Mesothelial cell of epicardium (in vitro differentiated cells): ENCODE measurements at regions not wholly inside any gene's neighbourhood (a gene's known extent, or its start where the extent isn't known, plus 50 kb on each side); places are given as distances from the start of the nearest gene placed in this dataset.

Experiments
- DNase-seq, 2 experiments: peaks; one replicate each; pipeline ENCODE4 v3.0.0; 2021; ENCODE audit warnings: low spot score in 2 of 2; ENCODE audit not compliant: unreplicated experiment in 2 of 2
- H3K27ac Mint-ChIP-seq: 2 replicates; pipeline ENCODE4 v1.8.0; 2021; ENCODE audit warnings: mixed read lengths
- H3K27me3 Mint-ChIP-seq: 2 replicates; pipeline ENCODE4 v1.8.0; 2021; ENCODE audit warnings: low read depth, mixed read lengths
- H3K36me3 Mint-ChIP-seq: 2 replicates; pipeline ENCODE4 v1.8.0; 2021; ENCODE audit warnings: mixed read lengths
- H3K4me1 Mint-ChIP-seq: 2 replicates; pipeline ENCODE4 v1.8.0; 2021; ENCODE audit warnings: mixed read lengths
- H3K4me3 Mint-ChIP-seq: 2 replicates; pipeline ENCODE4 v1.8.0; 2021; ENCODE audit warnings: mild to moderate bottlenecking, moderate library complexity, mixed read lengths
- H3K9me3 Mint-ChIP-seq: 2 replicates; pipeline ENCODE4 v1.8.0; 2021; ENCODE audit warnings: mixed read lengths
- TF ChIP-seq, protein P1 (sequence below): fragments of 200-600 bp; sonication (generic); IDR thresholded peaks from one replicate; pipeline ENCODE4 v1.5.0; 2021; ENCODE audit warnings: antibody characterized with exemption; ENCODE audit not compliant: unreplicated experiment

DNA sequence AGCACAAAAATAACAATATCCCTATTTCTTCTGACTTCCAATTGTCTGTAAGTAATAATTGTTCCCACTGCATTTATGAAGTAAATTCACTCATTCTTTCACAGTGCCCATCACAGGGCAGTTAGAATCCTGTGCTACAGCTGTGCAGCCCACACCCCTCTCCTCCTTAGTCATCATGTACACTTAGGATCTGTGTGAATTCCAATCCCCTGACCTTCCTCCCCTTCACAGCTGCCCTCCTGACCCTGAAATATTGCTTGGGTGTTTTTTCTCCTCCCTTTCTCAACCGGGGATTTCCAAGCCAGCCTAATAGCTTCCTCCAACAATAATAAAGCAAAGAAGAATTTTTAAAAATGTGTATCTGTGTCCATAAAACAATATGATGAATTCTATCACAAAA is 91.5 kb upstream of the BEND6 start:
- no peak overlapping the region for H3K27ac Mint-ChIP-seq

DNA sequence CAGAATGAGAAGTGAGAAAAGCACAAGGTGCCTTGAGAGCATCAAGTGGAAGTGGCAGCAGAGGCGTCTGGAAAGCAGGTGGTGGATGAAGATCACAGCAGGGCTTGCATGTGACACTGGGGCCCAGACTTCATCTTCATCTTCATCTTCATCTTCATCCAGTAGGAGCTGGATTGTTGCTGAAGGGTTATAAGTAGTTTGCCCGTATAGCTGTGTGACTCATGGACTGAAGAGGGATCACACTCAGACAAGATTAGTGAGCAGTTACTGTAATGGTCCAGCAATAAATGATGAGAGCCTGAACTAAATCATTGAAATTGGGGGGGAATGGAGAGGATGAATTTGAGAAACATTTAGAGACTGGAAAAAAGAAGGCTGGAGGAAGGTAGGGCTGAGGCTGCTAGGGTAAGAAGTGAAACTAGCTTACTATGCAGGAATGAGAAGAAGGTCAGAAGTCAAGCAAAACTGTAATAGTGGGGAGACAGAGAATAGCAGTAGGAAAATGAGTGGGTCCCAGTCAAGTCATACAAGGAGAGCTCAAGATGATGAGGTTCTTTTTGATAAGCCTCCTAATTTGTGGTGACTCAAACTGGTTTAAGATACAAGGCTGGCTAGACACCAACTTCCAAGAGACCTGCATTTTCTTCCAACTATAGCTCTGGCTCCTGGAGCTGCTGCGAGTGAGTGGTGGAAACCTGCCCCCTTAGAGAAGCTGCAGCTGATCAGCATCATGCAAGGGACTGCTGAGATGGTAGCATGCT is 92.3 kb upstream of the BEND6 start:
- no peak for DNase-seq
- no peak overlapping the region for H3K4me3 Mint-ChIP-seq
- H3K36me3 Mint-ChIP-seq: no peaks in the 10 kb centered on the region
- no peaks in the 10 kb centered on the region for H3K4me1 Mint-ChIP-seq
- TF ChIP-seq, protein P1, sequence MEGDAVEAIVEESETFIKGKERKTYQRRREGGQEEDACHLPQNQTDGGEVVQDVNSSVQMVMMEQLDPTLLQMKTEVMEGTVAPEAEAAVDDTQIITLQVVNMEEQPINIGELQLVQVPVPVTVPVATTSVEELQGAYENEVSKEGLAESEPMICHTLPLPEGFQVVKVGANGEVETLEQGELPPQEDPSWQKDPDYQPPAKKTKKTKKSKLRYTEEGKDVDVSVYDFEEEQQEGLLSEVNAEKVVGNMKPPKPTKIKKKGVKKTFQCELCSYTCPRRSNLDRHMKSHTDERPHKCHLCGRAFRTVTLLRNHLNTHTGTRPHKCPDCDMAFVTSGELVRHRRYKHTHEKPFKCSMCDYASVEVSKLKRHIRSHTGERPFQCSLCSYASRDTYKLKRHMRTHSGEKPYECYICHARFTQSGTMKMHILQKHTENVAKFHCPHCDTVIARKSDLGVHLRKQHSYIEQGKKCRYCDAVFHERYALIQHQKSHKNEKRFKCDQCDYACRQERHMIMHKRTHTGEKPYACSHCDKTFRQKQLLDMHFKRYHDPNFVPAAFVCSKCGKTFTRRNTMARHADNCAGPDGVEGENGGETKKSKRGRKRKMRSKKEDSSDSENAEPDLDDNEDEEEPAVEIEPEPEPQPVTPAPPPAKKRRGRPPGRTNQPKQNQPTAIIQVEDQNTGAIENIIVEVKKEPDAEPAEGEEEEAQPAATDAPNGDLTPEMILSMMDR: no peak
- H3K9me3 Mint-ChIP-seq: no peaks in the 10 kb centered on the region
- H3K27ac Mint-ChIP-seq: no peak overlapping the region
- no peaks in the 10 kb centered on the region for H3K27me3 Mint-ChIP-seq

More for the DNA sequence above, 91.5 kb upstream of the BEND6 start:
- TF ChIP-seq, protein P1: no peak
- Mint-ChIP-seq H3K4me1 (no peaks in the 10 kb centered on the region), H3K27me3 (no peaks in the 10 kb centered on the region), H3K4me3 (no peak overlapping the region), H3K9me3 (no peaks in the 10 kb centered on the region), H3K36me3 (no peaks in the 10 kb centered on the region)
- no peak for DNase-seq

DNA sequence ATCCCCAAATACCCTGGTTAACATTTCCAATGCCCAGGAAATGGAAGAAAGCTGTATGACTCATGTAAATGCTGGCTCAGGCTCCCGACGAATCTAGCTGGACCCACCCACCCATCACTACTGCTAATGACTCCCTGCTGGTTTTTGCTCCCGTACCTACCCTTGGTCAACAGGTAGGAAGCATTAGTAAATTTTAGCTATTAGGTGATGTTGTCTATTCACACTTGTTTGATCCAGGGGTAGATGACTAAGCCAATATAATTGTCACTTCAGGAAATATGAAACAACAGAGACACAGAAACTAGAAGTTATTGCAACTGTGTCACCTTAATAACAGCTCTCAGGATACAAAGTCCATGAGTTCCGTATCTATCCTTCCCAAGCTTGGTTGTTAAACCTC is 94.4 kb upstream of the BEND6 start:
- H3K9me3 Mint-ChIP-seq: no peaks in the 10 kb centered on the region
- H3K27ac Mint-ChIP-seq: no peak overlapping the region
- H3K4me3 Mint-ChIP-seq: no peak overlapping the region
- TF ChIP-seq, protein P1: no peak
- H3K4me1 Mint-ChIP-seq: no peaks in the 10 kb centered on the region
- H3K27me3 Mint-ChIP-seq: no peaks in the 10 kb centered on the region
- no peaks in the 10 kb centered on the region for H3K36me3 Mint-ChIP-seq
- DNase-seq: no peak

DNA sequence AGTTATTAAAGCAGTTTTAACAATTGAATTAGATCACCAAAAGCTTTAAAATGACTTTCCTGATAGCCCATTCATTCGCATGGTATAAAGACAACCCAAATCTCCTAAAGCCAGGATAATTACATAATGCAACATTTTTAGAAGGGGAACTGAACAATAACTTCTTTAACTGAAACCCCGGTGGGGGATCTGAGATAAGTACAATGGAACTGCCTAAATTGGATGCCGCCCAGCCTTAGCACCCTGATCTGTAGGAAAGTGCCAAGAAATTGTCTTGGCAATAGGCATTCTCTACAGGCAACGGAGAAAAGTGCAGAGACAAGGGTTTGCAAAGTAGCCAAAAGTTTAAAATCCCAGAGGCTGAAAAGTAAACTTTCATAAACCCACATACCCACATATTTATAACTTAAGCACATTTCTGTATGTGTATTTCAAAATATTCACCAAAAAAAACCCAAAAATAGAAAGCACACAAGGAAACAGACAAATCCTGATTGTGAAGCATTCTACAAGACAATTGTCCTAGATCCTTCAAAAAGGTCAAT is 98.8 kb upstream of the BEND6 start:
- TF ChIP-seq, protein P1: no peak
- no peak for DNase-seq
- no peaks in the 10 kb centered on the region for H3K27me3 Mint-ChIP-seq
- no peaks in the 10 kb centered on the region for H3K36me3 Mint-ChIP-seq
- no peak overlapping the region for H3K4me3 Mint-ChIP-seq
- H3K9me3 Mint-ChIP-seq: no peaks in the 10 kb centered on the region
- H3K27ac Mint-ChIP-seq: no peak overlapping the region
- H3K4me1 Mint-ChIP-seq: peaks cover 16% of the 10 kb centered on the region

DNA sequence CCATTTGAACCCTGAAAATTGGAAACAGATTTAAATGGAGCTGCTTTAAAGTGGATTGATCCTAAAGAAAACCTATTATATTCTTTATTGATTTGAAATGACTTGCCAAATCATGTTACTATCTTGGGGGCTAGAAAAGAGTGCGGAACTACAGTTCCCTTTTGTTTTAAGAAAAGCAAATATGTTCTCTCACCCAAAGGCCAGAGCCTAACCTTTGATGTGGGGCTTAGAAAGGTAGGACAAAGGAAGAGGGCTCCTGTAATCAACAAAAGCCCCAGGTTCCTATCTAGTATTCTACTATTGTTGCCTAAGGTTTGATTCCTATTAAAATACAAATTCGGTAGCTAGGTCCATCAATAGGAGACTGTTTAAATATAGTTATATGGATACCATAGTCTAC is 100.8 kb upstream of the BEND6 start:
- Mint-ChIP-seq H3K27ac (no peak overlapping the region), H3K36me3 (no peaks in the 10 kb centered on the region), H3K27me3 (no peaks in the 10 kb centered on the region), H3K4me1 (peaks cover 25% of the 10 kb centered on the region), H3K9me3 (no peaks in the 10 kb centered on the region), H3K4me3 (no peak overlapping the region)
- DNase-seq: no peak
- TF ChIP-seq, protein P1: no peak
